Panc1 (cell line): ENCODE measurements at regions not wholly inside any gene's neighbourhood (a gene's known extent, or its start where the extent isn't known, plus 50 kb on each side); places are given as distances from the start of the nearest gene placed in this dataset.

Experiments
- CTCF ChIP-seq: fragments of 450-650 bp; IDR thresholded peaks from 2 replicates; pipeline ENCODE4 v1.5.1; 2017; ENCODE audit warnings: mild to moderate bottlenecking
- POLR2AphosphoS5 ChIP-seq: IDR thresholded peaks from 2 replicates; pipeline ENCODE4 v1.6.1; 2012; ENCODE audit warnings: mild to moderate bottlenecking, low read depth, low read length, moderate library complexity
- REST ChIP-seq, 2 experiments: IDR thresholded peaks; 2 replicates each; pipeline ENCODE4 v1.6.1; 2011 to 2012; ENCODE audit warnings: low read depth in 2 of 2, control low read depth in 1 of 2, low read length in 1 of 2, mild to moderate bottlenecking in 1 of 2, moderate library complexity in 1 of 2; ENCODE audit not compliant: insufficient read depth in 1 of 2
- SIN3A ChIP-seq: IDR thresholded peaks from 2 replicates; pipeline ENCODE4 v1.6.1; 2012; ENCODE audit warnings: low read depth, mild to moderate bottlenecking, low read length, moderate library complexity, borderline replicate concordance; ENCODE audit not compliant: insufficient read depth
- TCF7L2 ChIP-seq: IDR thresholded peaks from 2 replicates; pipeline ENCODE4 v1.6.1; 2011; ENCODE audit warnings: mild to moderate bottlenecking, low read depth, low read length, inconsistent platforms

- TF ChIP-seq CTCF (no peak), SIN3A (no peak), POLR2AphosphoS5 (no peak), REST (IDR thresholded peaks at IDR 0.05; ENCODE audit: insufficient read depth in 1 of 2, low read depth in 2 of 2, low read length in 1 of 2) (no peak), TCF7L2 (no peak)
These were observed 593.1 kb downstream of the MAT2B start for GRCh38 chr5:164098531-164098930.
